Keratinocyte (primary cell): ENCODE measurements at regions not wholly inside any gene's neighbourhood (a gene's known extent, or its start where the extent isn't known, plus 50 kb on each side); places are given as distances from the start of the nearest gene placed in this dataset.

ENCODE experiments used
- DNase-seq: peaks from one replicate; pipeline ENCODE4 v3.0.0-alpha.2; 2011; ENCODE audit warnings: low read depth, missing footprints, low spot score
- FAIRE-seq: peaks from 2 replicates; lab custom pipeline; 2011; peaks lifted over from hg19 to GRCh38; lab: Jason Lieb, UNC
- H2AFZ ChIP-seq: 2 replicates; pipeline ENCODE4 v1.6.0; 2012; ENCODE audit warnings: low read length, control low read depth, inconsistent platforms; ENCODE audit not compliant: control insufficient read depth
- H3K27ac ChIP-seq: 2 replicates; pipeline ENCODE4 v1.5.1; 2011; ENCODE audit warnings: low read length; ENCODE audit not compliant: control insufficient read depth, insufficient read depth
- H3K27me3 ChIP-seq: 3 replicates; pipeline ENCODE4 v1.6.0; 2011; ENCODE audit warnings: low read length; ENCODE audit not compliant: control insufficient read depth, insufficient read depth; ENCODE audit errors: extremely low read depth
- H3K36me3 ChIP-seq, 2 experiments: 2 replicates in 1 of 2; 3 replicates in 1 of 2; pipeline ENCODE4 v1.5.1; 2011; ENCODE audit warnings: low read length in 2 of 2, mild to moderate bottlenecking in 1 of 2; ENCODE audit not compliant: control insufficient read depth in 2 of 2, insufficient read depth in 2 of 2; ENCODE audit errors: extremely low read depth in 1 of 2
- H3K4me1 ChIP-seq: 3 replicates; pipeline ENCODE4 v1.5.1; 2011; ENCODE audit warnings: low read length; ENCODE audit not compliant: control insufficient read depth, insufficient read depth; ENCODE audit errors: extremely low read depth
- H3K4me2 ChIP-seq: 3 replicates; pipeline ENCODE4 v1.6.0; 2011; ENCODE audit warnings: low read depth, low read length; ENCODE audit not compliant: control insufficient read depth, insufficient read depth; ENCODE audit errors: extremely low read depth
- H3K4me3 ChIP-seq, 3 experiments: fragments of 200-600 bp in 1 of 3; sonication (generic) in 1 of 3; 2 replicates in 2 of 3; 3 replicates in 1 of 3; pipeline ENCODE4 v1.5.1; 2011 to 2016; ENCODE audit warnings: low read length in 3 of 3, mild to moderate bottlenecking in 3 of 3, control low read depth in 2 of 3, inconsistent platforms in 1 of 3, low read depth in 1 of 3, mixed read lengths in 1 of 3, mixed run types in 1 of 3, moderate library complexity in 1 of 3; ENCODE audit not compliant: control insufficient read depth in 2 of 3, insufficient read depth in 2 of 3; ENCODE audit errors: extremely low read depth in 1 of 3
- H3K79me2 ChIP-seq: 2 replicates; pipeline ENCODE4 v1.6.0; 2012; ENCODE audit warnings: low read length; ENCODE audit not compliant: control insufficient read depth, insufficient read depth
- H3K9ac ChIP-seq: 3 replicates; pipeline ENCODE4 v1.6.0; 2011; ENCODE audit warnings: low read length; ENCODE audit not compliant: control insufficient read depth, insufficient read depth; ENCODE audit errors: extremely low read depth
- H3K9me1 ChIP-seq: 3 replicates; pipeline ENCODE4 v1.6.0; 2011; ENCODE audit warnings: low read length; ENCODE audit not compliant: control insufficient read depth, insufficient read depth; ENCODE audit errors: extremely low read depth
- H3K9me3 ChIP-seq: 2 replicates; pipeline ENCODE4 v1.5.1; 2012; ENCODE audit warnings: low read depth, low read length; ENCODE audit not compliant: control insufficient read depth
- H4K20me1 ChIP-seq: 3 replicates; pipeline ENCODE4 v1.6.0; 2011; ENCODE audit warnings: low read length; ENCODE audit not compliant: control insufficient read depth, insufficient read depth; ENCODE audit errors: extremely low read depth
- EZH2 ChIP-seq: IDR thresholded peaks from one replicate; pipeline ENCODE4 v1.6.1; 2012; ENCODE audit warnings: inconsistent platforms, mild to moderate bottlenecking, low read length, moderate library complexity
- dilution Hi-C: fragments of 300-500 bp; cut with MboI; formaldehyde crosslinking; loops from one replicate; pipeline ENCODE4 v1.7.0; 2020; ENCODE audit warnings: low sequenced_read_pairs; ENCODE audit not compliant: extremely low pct_ligation_motif_present
- TF ChIP-seq, protein P1 (sequence below), 3 experiments: IDR thresholded peaks in 1 of 3; conservative IDR thresholded peaks in 1 of 3; optimal IDR thresholded peaks in 1 of 3; 2 replicates in 2 of 3; 3 replicates in 1 of 3; pipeline versions ENCODE3 to v1.5.1; 2011; ENCODE audit warnings: low read length in 3 of 3, mild to moderate bottlenecking in 3 of 3, moderate library complexity in 2 of 3, control low read depth in 1 of 3, inconsistent platforms in 1 of 3; ENCODE audit not compliant: insufficient read depth in 2 of 3; ENCODE audit errors: extremely low read depth in 1 of 3

DNA sequence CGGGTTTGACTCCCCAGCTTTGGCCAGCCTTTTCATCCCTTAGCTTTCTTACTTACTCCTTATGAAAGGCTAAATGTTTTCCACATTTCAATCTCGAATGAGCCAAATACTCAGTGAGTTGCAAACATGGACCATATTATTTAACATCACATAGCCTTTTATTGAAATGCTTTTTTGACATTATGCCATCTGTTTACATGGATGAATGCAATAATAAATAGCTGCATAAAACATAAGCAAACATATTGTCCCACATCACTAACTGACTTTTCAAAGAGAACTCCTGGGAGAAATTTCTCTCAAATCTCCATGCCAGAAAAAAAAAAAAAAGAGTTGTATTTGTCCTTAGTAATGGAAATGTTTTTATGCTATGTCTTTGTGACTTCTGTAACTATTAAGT lies 134.9 kb downstream of the LSMEM1 start:
- Histone ChIP-seq H4K20me1 (no peaks in the 10 kb centered on the region), H3K79me2 (no peaks in the 10 kb centered on the region), H3K36me3 (no peaks in the 10 kb centered on the region), H3K9me3 (no peaks in the 10 kb centered on the region), H3K27me3 (no peaks in the 10 kb centered on the region), H3K4me3 (no peak overlapping the region), H3K4me2 (no peak overlapping the region), H3K27ac (no peak overlapping the region), H3K4me1 (no peaks in the 10 kb centered on the region), H3K9me1 (no peaks in the 10 kb centered on the region), H3K9ac (no peak overlapping the region), H2AFZ (no peak overlapping the region)
- DNase-seq (no peak), FAIRE-seq (no peak)
- dilution Hi-C loops, result no loop called here
- TF ChIP-seq, protein P1, sequence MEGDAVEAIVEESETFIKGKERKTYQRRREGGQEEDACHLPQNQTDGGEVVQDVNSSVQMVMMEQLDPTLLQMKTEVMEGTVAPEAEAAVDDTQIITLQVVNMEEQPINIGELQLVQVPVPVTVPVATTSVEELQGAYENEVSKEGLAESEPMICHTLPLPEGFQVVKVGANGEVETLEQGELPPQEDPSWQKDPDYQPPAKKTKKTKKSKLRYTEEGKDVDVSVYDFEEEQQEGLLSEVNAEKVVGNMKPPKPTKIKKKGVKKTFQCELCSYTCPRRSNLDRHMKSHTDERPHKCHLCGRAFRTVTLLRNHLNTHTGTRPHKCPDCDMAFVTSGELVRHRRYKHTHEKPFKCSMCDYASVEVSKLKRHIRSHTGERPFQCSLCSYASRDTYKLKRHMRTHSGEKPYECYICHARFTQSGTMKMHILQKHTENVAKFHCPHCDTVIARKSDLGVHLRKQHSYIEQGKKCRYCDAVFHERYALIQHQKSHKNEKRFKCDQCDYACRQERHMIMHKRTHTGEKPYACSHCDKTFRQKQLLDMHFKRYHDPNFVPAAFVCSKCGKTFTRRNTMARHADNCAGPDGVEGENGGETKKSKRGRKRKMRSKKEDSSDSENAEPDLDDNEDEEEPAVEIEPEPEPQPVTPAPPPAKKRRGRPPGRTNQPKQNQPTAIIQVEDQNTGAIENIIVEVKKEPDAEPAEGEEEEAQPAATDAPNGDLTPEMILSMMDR (optimal IDR thresholded peaks at IDR 0.05 in 1 of 3, IDR thresholded peaks at IDR 0.05 in 1 of 3, conservative IDR thresholded peaks at IDR 0.05 in 1 of 3; ENCODE audit: extremely low read depth in 1 of 3, insufficient read depth in 2 of 3, low read length in 3 of 3), result no peak
- no peak for TF ChIP-seq EZH2

DNA sequence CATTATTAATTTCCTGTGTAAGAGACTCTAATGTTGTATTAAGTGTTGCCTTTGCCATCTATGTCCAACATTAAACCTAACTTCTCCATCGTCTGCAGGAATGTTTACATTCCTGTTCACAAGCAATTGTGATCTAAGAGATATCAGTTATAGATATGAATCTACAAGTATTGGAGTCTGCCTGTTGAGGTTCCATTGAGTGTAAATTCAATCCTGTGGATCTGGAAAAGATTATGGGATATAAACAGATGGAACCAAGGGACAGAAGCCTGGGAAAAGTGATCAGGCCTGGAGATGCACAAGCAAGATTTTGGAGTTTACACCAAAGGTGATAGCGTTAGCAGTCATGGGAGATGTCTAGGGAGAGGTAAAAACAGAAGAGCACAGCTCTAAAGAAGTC lies 135.5 kb downstream of the LSMEM1 start:
- TF ChIP-seq EZH2, result no peak
- TF ChIP-seq, protein P1 (optimal IDR thresholded peaks at IDR 0.05 in 1 of 3, IDR thresholded peaks at IDR 0.05 in 1 of 3, conservative IDR thresholded peaks at IDR 0.05 in 1 of 3; ENCODE audit: extremely low read depth in 1 of 3, insufficient read depth in 2 of 3, low read length in 3 of 3), result no peak
- H3K27ac ChIP-seq, result no peak overlapping the region
- no peaks in the 10 kb centered on the region for H3K9me1 ChIP-seq
- H3K9ac ChIP-seq, result no peak overlapping the region
- no peaks in the 10 kb centered on the region for H3K27me3 ChIP-seq
- no peaks in the 10 kb centered on the region for H3K36me3 ChIP-seq
- H4K20me1 ChIP-seq, result no peaks in the 10 kb centered on the region
- no peak for DNase-seq
- dilution Hi-C loops, result no loop called here
- H3K4me1 ChIP-seq, result no peaks in the 10 kb centered on the region
- no peaks in the 10 kb centered on the region for H3K79me2 ChIP-seq
- H3K9me3 ChIP-seq, result no peaks in the 10 kb centered on the region
- no peak overlapping the region for H2AFZ ChIP-seq
- no peak for FAIRE-seq
- no peak overlapping the region for H3K4me2 ChIP-seq
- no peak overlapping the region for H3K4me3 ChIP-seq
